B cell (primary cell): ENCODE measurements at regions not wholly inside any gene's neighbourhood (a gene's known extent, or its start where the extent isn't known, plus 50 kb on each side); places are given as distances from the start of the nearest gene placed in this dataset.

Experiments used
- ATAC-seq: fragments of 200-7000 bp; cut with Tn5 transposase; one replicate; pipeline ENCODE4 v1.10.0; 2021; ENCODE audit warnings: low read depth, mild to moderate bottlenecking, moderate number of reproducible peaks, moderate library complexity
- CTCF ChIA-PET: fragments of 350-600 bp; sonication (Branson Sonifier 250); formaldehyde crosslinking; loops from one replicate; lab custom pipeline; 2021; ENCODE audit warnings: antibody characterized with exemption, inconsistent platforms; lab: Charles Lee
- POLR2A ChIA-PET: fragments of 350-600 bp; sonication (Branson Sonifier 250); formaldehyde crosslinking; loops from one replicate; lab custom pipeline; 2021; ENCODE audit warnings: antibody characterized with exemption; lab: Charles Lee
- DNase-seq: peaks from one replicate; pipeline ENCODE4 v3.0.0; 2013
- H2AFZ ChIP-seq: 2 replicates; pipeline ENCODE4 v1.6.1; 2012; ENCODE audit warnings: mild to moderate bottlenecking, low read depth, low read length; ENCODE audit not compliant: insufficient read depth, poor library complexity, severe bottlenecking
- H3K27ac ChIP-seq, 2 donors: 1 replicate in 1 of 2; 2 replicates in 1 of 2; pipeline ENCODE4 v1.5.1; 2012 to 2013; ENCODE audit warnings: low read length in 2 of 2, mild to moderate bottlenecking in 2 of 2, moderate library complexity in 1 of 2
- H3K27me3 ChIP-seq, 4 experiments: fragments of 200-600 bp in 1 of 4; sonication (generic) in 1 of 4; replicated peaks in 1 of 4; 1 replicate in 2 of 4; 2 replicates in 2 of 4; pipeline versions ENCODE4 v1.6.1 to v1.7.0; 2013 to 2016; ENCODE audit warnings: low read length in 3 of 4, mild to moderate bottlenecking in 2 of 4, mixed read lengths in 1 of 4, moderate library complexity in 1 of 4; ENCODE audit not compliant: insufficient read depth in 4 of 4, control insufficient read depth in 3 of 4; ENCODE audit errors: control extremely low read depth in 1 of 4
- H3K36me3 ChIP-seq, 2 experiments: replicated peaks in 1 of 2; 1 replicate in 1 of 2; 2 replicates in 1 of 2; pipeline versions ENCODE4 v1.6.1 to v1.7.1; 2013; ENCODE audit warnings: low read length in 1 of 2; ENCODE audit not compliant: insufficient read depth in 2 of 2, control insufficient read depth in 1 of 2; ENCODE audit errors: control extremely low read depth in 1 of 2, extremely low read depth in 1 of 2
- H3K4me1 ChIP-seq, 2 donors: fragments of 200-600 bp in 1 of 2; sonication (generic) in 1 of 2; 1 replicate in 1 of 2; 2 replicates in 1 of 2; pipeline versions ENCODE4 v1.5.1 to v1.6.1; 2013 to 2017; ENCODE audit warnings: low read length in 2 of 2; ENCODE audit not compliant: control insufficient read depth in 2 of 2, insufficient read depth in 2 of 2
- H3K4me2 ChIP-seq: replicated peaks from 2 replicates; pipeline ENCODE3; 2012; ENCODE audit warnings: mild to moderate bottlenecking, low read depth, low read length; ENCODE audit not compliant: poor library complexity, severe bottlenecking
- H3K4me3 ChIP-seq, 5 experiments: fragments of 200-600 bp in 1 of 5; sonication (generic) in 1 of 5; 1 replicate in 3 of 5; 2 replicates in 2 of 5; pipeline versions ENCODE4 v1.5.1 to v1.7.0; 2011 to 2016; ENCODE audit warnings: low read length in 4 of 5, mild to moderate bottlenecking in 4 of 5, low read depth in 2 of 5, control low read depth in 1 of 5, moderate library complexity in 1 of 5; ENCODE audit not compliant: insufficient read depth in 1 of 5; ENCODE audit errors: control extremely low read depth in 1 of 5, extremely low read depth in 1 of 5
- H3K79me2 ChIP-seq: fragments of 200-600 bp; sonication (generic); one replicate; pipeline ENCODE4 v1.6.0; 2016; ENCODE audit warnings: low read length; ENCODE audit not compliant: control insufficient read depth, insufficient read depth
- H3K9ac ChIP-seq: fragments of 200-600 bp; sonication (generic); 2 replicates; pipeline ENCODE4 v1.6.1; 2017; ENCODE audit warnings: mild to moderate bottlenecking, low read length, moderate library complexity
- H3K9me3 ChIP-seq, 3 donors: one replicate each; pipeline versions ENCODE4 v1.6.1 to v1.7.1; 2013; ENCODE audit warnings: low read length in 2 of 3; ENCODE audit not compliant: control insufficient read depth in 2 of 3, insufficient read depth in 1 of 3; ENCODE audit errors: control extremely low read depth in 1 of 3
- H4K20me1 ChIP-seq: 2 replicates; pipeline ENCODE4 v1.6.0; 2012; ENCODE audit warnings: mild to moderate bottlenecking, low read length; ENCODE audit not compliant: insufficient read depth, control insufficient read depth, poor library complexity, severe bottlenecking
- H3K27ac Mint-ChIP-seq: one replicate; pipeline ENCODE4 v1.8.0; 2021; ENCODE audit warnings: mixed read lengths
- H3K27me3 Mint-ChIP-seq: one replicate; pipeline ENCODE4 v1.8.0; 2021; ENCODE audit warnings: mixed read lengths
- H3K4me1 Mint-ChIP-seq: one replicate; pipeline ENCODE4 v1.8.0; 2021; ENCODE audit warnings: mixed read lengths
- H3K4me3 Mint-ChIP-seq: one replicate; pipeline ENCODE4 v1.8.0; 2021; ENCODE audit warnings: mixed read lengths
- H3K9me3 Mint-ChIP-seq: one replicate; pipeline ENCODE4 v1.8.0; 2022; ENCODE audit warnings: mixed read lengths; ENCODE audit not compliant: insufficient read depth
- EZH2 ChIP-seq: IDR thresholded peaks from 2 replicates; pipeline ENCODE4 v1.6.1; 2012; ENCODE audit warnings: borderline replicate concordance, low read depth, mild to moderate bottlenecking, moderate library complexity, low read length; ENCODE audit not compliant: insufficient read depth, poor library complexity, severe bottlenecking
- WGBS: methylation state at CpG from one replicate; pipeline ENCODE4 v1.1.5; 2013; ENCODE audit warnings: missing lambda C conversion rate; ENCODE audit not compliant: insufficient coverage; 5-methylcytosine and 5-hydroxymethylcytosine counted together
- intact Hi-C: fragments of 100-400 bp; cut with micrococcal nuclease; formaldehyde crosslinking; loops from one replicate; pipeline ENCODE4 v1.10.0; 2022
- TF ChIP-seq, protein P1 (sequence below): fragments of 200-600 bp; IDR thresholded peaks from one replicate; pipeline ENCODE4 v1.8.0; 2022; ENCODE audit warnings: antibody characterized with exemption, mild to moderate bottlenecking

DNA sequence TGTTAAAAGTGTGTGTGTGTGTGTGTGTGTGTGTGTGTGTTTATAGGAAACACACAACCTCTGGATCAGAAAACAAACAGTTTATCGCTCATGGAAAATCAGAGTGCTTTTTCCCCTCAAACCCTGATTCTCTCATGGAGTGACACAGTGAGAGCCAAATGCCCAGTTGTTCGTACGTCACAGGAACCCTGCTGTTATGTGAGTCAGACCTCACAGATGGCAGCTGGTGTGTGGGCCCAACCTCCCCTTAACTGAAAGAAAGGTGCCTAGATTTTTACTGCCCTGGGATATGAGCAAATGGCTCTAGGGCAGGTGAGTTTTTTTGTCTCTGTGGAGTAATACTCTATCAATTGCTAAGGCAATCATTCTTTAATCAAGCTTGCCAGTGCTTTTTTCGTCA, 1788.1 kb downstream of the BRINP3 start:
- Histone ChIP-seq H2AFZ (no peak overlapping the region), H3K9me3 (no peaks in the 10 kb centered on the region), H3K27me3 (no peaks in the 10 kb centered on the region), H3K4me1 (no peaks in the 10 kb centered on the region), H3K36me3 (no peaks in the 10 kb centered on the region), H4K20me1 (no peaks in the 10 kb centered on the region), H3K27ac (no peak overlapping the region), H3K79me2 (no peaks in the 10 kb centered on the region), H3K9ac (no peak overlapping the region), H3K4me3 (no peak overlapping the region), H3K4me2 (no peak overlapping the region)
- Mint-ChIP-seq H3K4me1 (no peaks in the 10 kb centered on the region), H3K4me3 (no peak overlapping the region), H3K27ac (no peak overlapping the region), H3K27me3 (no peaks in the 10 kb centered on the region), H3K9me3 (no peaks in the 10 kb centered on the region)
- ChIA-PET CTCF (no interaction called here), POLR2A (no interaction called here)
- ATAC-seq: no peak
- TF ChIP-seq, protein P1, sequence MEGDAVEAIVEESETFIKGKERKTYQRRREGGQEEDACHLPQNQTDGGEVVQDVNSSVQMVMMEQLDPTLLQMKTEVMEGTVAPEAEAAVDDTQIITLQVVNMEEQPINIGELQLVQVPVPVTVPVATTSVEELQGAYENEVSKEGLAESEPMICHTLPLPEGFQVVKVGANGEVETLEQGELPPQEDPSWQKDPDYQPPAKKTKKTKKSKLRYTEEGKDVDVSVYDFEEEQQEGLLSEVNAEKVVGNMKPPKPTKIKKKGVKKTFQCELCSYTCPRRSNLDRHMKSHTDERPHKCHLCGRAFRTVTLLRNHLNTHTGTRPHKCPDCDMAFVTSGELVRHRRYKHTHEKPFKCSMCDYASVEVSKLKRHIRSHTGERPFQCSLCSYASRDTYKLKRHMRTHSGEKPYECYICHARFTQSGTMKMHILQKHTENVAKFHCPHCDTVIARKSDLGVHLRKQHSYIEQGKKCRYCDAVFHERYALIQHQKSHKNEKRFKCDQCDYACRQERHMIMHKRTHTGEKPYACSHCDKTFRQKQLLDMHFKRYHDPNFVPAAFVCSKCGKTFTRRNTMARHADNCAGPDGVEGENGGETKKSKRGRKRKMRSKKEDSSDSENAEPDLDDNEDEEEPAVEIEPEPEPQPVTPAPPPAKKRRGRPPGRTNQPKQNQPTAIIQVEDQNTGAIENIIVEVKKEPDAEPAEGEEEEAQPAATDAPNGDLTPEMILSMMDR: no peak
- TF ChIP-seq EZH2: no peak
- DNase-seq: no peak
- intact Hi-C loops: no loop called here
- 90% methylated on average over 2 of the region's 4 CpGs for WGBS

DNA sequence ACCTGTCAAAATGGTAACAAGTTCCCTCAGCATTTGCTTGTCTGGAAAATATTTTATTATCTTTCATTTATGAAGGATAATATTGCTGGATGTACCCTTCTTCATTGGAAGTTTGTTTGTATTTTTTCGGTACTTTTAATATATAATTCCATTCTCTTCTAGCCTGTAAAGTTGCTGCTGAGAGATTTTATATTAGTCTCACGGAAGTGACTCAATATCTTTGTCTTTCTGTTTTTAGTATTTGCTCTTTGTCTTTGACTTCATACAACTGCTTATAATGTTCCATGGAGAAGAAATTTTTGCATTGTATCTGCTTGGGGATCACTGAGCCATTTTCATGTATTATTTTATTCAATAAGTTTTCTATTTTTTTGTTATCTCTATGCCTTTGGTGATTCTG, 1777.5 kb downstream of the BRINP3 start:
- intact Hi-C loops: no loop called here

More for the DNA sequence above, 1777.5 kb downstream of the BRINP3 start:
- Mint-ChIP-seq H3K4me3 (no peak overlapping the region), H3K27me3 (no peaks in the 10 kb centered on the region), H3K27ac (no peak overlapping the region), H3K9me3 (peaks cover 4% of the 10 kb centered on the region), H3K4me1 (no peaks in the 10 kb centered on the region)
- Histone ChIP-seq H3K27ac (no peak overlapping the region), H3K4me3 (no peak overlapping the region), H3K4me2 (no peak overlapping the region), H3K4me1 (no peaks in the 10 kb centered on the region), H3K9me3 (peaks cover 0 to 9% (median 0%) of the 10 kb centered on the region in 3 donors), H3K9ac (no peak overlapping the region), H3K27me3 (no peaks in the 10 kb centered on the region), H4K20me1 (no peaks in the 10 kb centered on the region), H3K36me3 (no peaks in the 10 kb centered on the region), H2AFZ (no peak overlapping the region), H3K79me2 (no peaks in the 10 kb centered on the region)
- POLR2A ChIA-PET: no interaction called here
- ATAC-seq (no peak), DNase-seq (no peak)
- CTCF ChIA-PET: no interaction called here
- WGBS: no CpG with 5 or more reads among the region's 2 CpGs
- TF ChIP-seq EZH2: no peak
- TF ChIP-seq, protein P1: no peak
